Colonic mucosa (tissue), 4 donors: ENCODE measurements at regions not wholly inside any gene's neighbourhood (a gene's known extent, or its start where the extent isn't known, plus 50 kb on each side); places are given as distances from the start of the nearest gene placed in this dataset.

Experiments used
- DNase-seq: peaks from one replicate; pipeline ENCODE4 v3.0.0-alpha.2; 2020
- H3K27ac ChIP-seq: fragments of 200-600 bp; one replicate; pipeline ENCODE4 v1.8.0; 2021
- H3K27me3 ChIP-seq: fragments of 200-600 bp; one replicate; pipeline ENCODE4 v1.8.0; 2021
- H3K36me3 ChIP-seq: fragments of 200-600 bp; one replicate; pipeline ENCODE4 v1.8.0; 2021
- H3K4me1 ChIP-seq: fragments of 200-600 bp; one replicate; pipeline ENCODE4 v1.8.0; 2021; ENCODE audit warnings: mild to moderate bottlenecking
- H3K4me3 ChIP-seq: fragments of 200-600 bp; one replicate; pipeline ENCODE4 v1.8.0; 2021
- H3K9ac ChIP-seq, 2 donors: one replicate each; pipeline ENCODE4 v1.7.0; 2013; ENCODE audit warnings: control low read depth in 2 of 2, low read depth in 2 of 2, low read length in 2 of 2
- H3K9me3 ChIP-seq: fragments of 200-600 bp; one replicate; pipeline ENCODE4 v1.8.0; 2021
- CTCF ChIP-seq: fragments of 200-600 bp; IDR thresholded peaks from one replicate; pipeline ENCODE4 v1.8.0; 2022; ENCODE audit warnings: antibody characterized with exemption, mild to moderate bottlenecking
- intact Hi-C: fragments of 100-400 bp; cut with DNase I; formaldehyde crosslinking; loops from one replicate; pipeline ENCODE4 v1.14.1; 2022
- donor health status: healthy.
- donor health status: DM: no; HTN: no; CAD: no.
- donor health status: DM: no; HTN: no; CAD: no.

GRCh38 chr12:71041476-71041875 lies 116.3 kb downstream of the TSPAN8 start:
- Histone ChIP-seq H3K27me3 (no peaks in the 10 kb centered on the region), H3K9ac (no peak overlapping the region), H3K9me3 (no peaks in the 10 kb centered on the region), H3K4me1 (no peaks in the 10 kb centered on the region), H3K4me3 (no peak overlapping the region), H3K36me3 (no peaks in the 10 kb centered on the region), H3K27ac (peak overlapping the region; percentile 51)
- intact Hi-C loops, result no loop called here
- no peak for DNase-seq
- no peak for TF ChIP-seq CTCF

GRCh38 chr12:71038960-71039359 lies 118.4 kb upstream of the PTPRR start:
- Histone ChIP-seq H3K27me3 (no peaks in the 10 kb centered on the region), H3K27ac (no peak overlapping the region), H3K4me3 (no peak overlapping the region), H3K9me3 (no peaks in the 10 kb centered on the region), H3K4me1 (no peaks in the 10 kb centered on the region), H3K9ac (no peak overlapping the region), H3K36me3 (no peaks in the 10 kb centered on the region)
- intact Hi-C loops, result no loop called here
- no peak for TF ChIP-seq CTCF
- DNase-seq, result no peak

- no peaks in the 10 kb centered on the region for H3K36me3 ChIP-seq
- H3K9me3 ChIP-seq, result no peaks in the 10 kb centered on the region
- TF ChIP-seq CTCF, result no peak
- no peak overlapping the region for H3K9ac ChIP-seq
- no peak for DNase-seq
- no peak overlapping the region for H3K4me3 ChIP-seq
- intact Hi-C loops, result no loop called here
- no peaks in the 10 kb centered on the region for H3K4me1 ChIP-seq
- no peak overlapping the region for H3K27ac ChIP-seq
- no peaks in the 10 kb centered on the region for H3K27me3 ChIP-seq
These were observed 116.0 kb upstream of the PTPRR start for GRCh38 chr12:71036526-71036925.

GRCh38 chr12:71032933-71033332 lies 112.4 kb upstream of the PTPRR start:
- intact Hi-C loops, result no loop called here
- DNase-seq, result no peak
- Histone ChIP-seq H3K4me1 (no peaks in the 10 kb centered on the region), H3K27ac (no peak overlapping the region), H3K27me3 (no peaks in the 10 kb centered on the region), H3K4me3 (no peak overlapping the region), H3K9ac (no peak overlapping the region), H3K36me3 (no peaks in the 10 kb centered on the region), H3K9me3 (no peaks in the 10 kb centered on the region)
- TF ChIP-seq CTCF, result no peak

GRCh38 chr12:71029302-71029701 lies 108.8 kb upstream of the PTPRR start:
- no peaks in the 10 kb centered on the region for H3K36me3 ChIP-seq
- no peak for TF ChIP-seq CTCF
- intact Hi-C loops, result no loop called here
- no peak overlapping the region for H3K4me3 ChIP-seq
- no peak for DNase-seq
- no peaks in the 10 kb centered on the region for H3K4me1 ChIP-seq
- no peaks in the 10 kb centered on the region for H3K9me3 ChIP-seq
- H3K27ac ChIP-seq, result no peak overlapping the region
- no peak overlapping the region for H3K9ac ChIP-seq
- no peaks in the 10 kb centered on the region for H3K27me3 ChIP-seq

- no peaks in the 10 kb centered on the region for H3K27me3 ChIP-seq
- no peaks in the 10 kb centered on the region for H3K36me3 ChIP-seq
- DNase-seq, result no peak
- H3K9ac ChIP-seq, result no peak overlapping the region
- no peak overlapping the region for H3K27ac ChIP-seq
- no peaks in the 10 kb centered on the region for H3K9me3 ChIP-seq
- TF ChIP-seq CTCF, result no peak
- H3K4me1 ChIP-seq, result no peaks in the 10 kb centered on the region
- intact Hi-C loops, result no loop called here
- H3K4me3 ChIP-seq, result no peak overlapping the region
These were observed 107.3 kb upstream of the PTPRR start for GRCh38 chr12:71027856-71028255.
